DOHH2 (cell line): ENCODE measurements at regions not wholly inside any gene's neighbourhood (a gene's known extent, or its start where the extent isn't known, plus 50 kb on each side); places are given as distances from the start of the nearest gene placed in this dataset.

ENCODE experiments used
- H3F3A ChIP-seq: fragments of 200-600 bp; sonication (generic), shearing (Covaris generic); 2 replicates; pipeline ENCODE4 v1.6.0; 2016; ENCODE audit warnings: antibody characterized with exemption, mild to moderate bottlenecking; ENCODE audit not compliant: control insufficient read depth, insufficient read depth
- H3K27ac ChIP-seq: fragments of 200-600 bp; sonication (generic); 2 replicates; pipeline ENCODE4 v1.5.1; 2014; ENCODE audit warnings: low read depth, mild to moderate bottlenecking, low read length, moderate library complexity
- H3K27me3 ChIP-seq: fragments of 200-600 bp; sonication (generic); 2 replicates; pipeline ENCODE4 v1.6.1; 2014; ENCODE audit warnings: mild to moderate bottlenecking, low read length, mixed read lengths; ENCODE audit not compliant: control insufficient read depth
- H3K36me3 ChIP-seq: fragments of 200-600 bp; sonication (generic); 2 replicates; pipeline ENCODE4 v1.6.1; 2014; ENCODE audit warnings: mild to moderate bottlenecking, low read length, moderate library complexity, mixed read lengths; ENCODE audit not compliant: control insufficient read depth
- H3K4me1 ChIP-seq: fragments of 200-600 bp; sonication (generic); 2 replicates; pipeline ENCODE4 v1.6.1; 2014; ENCODE audit warnings: mild to moderate bottlenecking, low read length, mixed read lengths; ENCODE audit not compliant: control insufficient read depth
- H3K4me2 ChIP-seq: fragments of 200-600 bp; sonication (generic); 2 replicates; pipeline ENCODE4 v1.6.0; 2014; ENCODE audit warnings: mild to moderate bottlenecking, low read length, moderate library complexity
- H3K4me3 ChIP-seq: fragments of 200-600 bp; sonication (generic); 2 replicates; pipeline ENCODE4 v1.5.1; 2014; ENCODE audit warnings: mild to moderate bottlenecking, low read length, mixed read lengths
- H3K79me2 ChIP-seq: fragments of 200-600 bp; sonication (generic); 2 replicates; pipeline ENCODE4 v1.6.1; 2014; ENCODE audit warnings: mild to moderate bottlenecking, low read length, mixed read lengths; ENCODE audit not compliant: control insufficient read depth
- H3K9me2 ChIP-seq: fragments of 200-600 bp; sonication (generic); replicated peaks from 2 replicates; pipeline ENCODE4 v1.6.1; 2014; ENCODE audit warnings: mild to moderate bottlenecking, low read length, mixed read lengths; ENCODE audit not compliant: control insufficient read depth
- H3K9me3 ChIP-seq: fragments of 200-600 bp; sonication (generic); 2 replicates; pipeline ENCODE4 v1.6.1; 2014; ENCODE audit warnings: antibody characterized with exemption, low read length, mixed read lengths; ENCODE audit not compliant: control insufficient read depth, insufficient read depth
- H4K20me1 ChIP-seq: fragments of 200-600 bp; sonication (generic); 2 replicates; pipeline ENCODE4 v1.6.0; 2014; ENCODE audit warnings: low read depth, mild to moderate bottlenecking, antibody characterized with exemption, low read length, moderate library complexity; ENCODE audit not compliant: control insufficient read depth, insufficient read depth
- EZH2phosphoT487 ChIP-seq: fragments of 200-600 bp; sonication (generic); IDR thresholded peaks from 2 replicates; pipeline ENCODE4 v1.6.1; 2017; ENCODE audit warnings: borderline replicate concordance, mild to moderate bottlenecking, antibody characterized with exemption, low read length, moderate library complexity, mixed read lengths
- TF ChIP-seq, protein P1 (sequence below): fragments of 200-600 bp; sonication (generic); IDR thresholded peaks from one replicate; pipeline ENCODE4 v1.5.1; 2014; ENCODE audit warnings: antibody characterized with exemption, mild to moderate bottlenecking, low read depth, low read length; ENCODE audit not compliant: poor library complexity, severe bottlenecking

DNA sequence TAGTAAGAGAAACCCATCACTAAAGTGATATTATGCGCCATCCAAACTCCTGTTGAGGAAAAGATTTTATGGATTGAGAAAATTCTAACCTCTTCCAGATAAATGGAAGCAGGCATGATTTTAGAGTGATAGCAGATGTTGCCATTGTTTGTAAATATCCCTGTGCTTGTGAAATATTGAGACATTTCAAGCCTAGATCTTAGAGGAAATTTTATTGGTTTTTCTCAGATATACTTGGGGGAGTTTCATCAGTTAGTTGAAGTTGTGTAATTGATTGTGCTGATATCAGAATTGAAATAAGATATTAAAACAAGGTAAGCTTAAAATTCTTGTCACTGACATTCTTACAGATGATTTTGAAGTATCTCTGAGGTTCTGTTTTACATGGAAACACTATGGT, 390.9 kb upstream of the FANCL start:
- no peak overlapping the region for H3K4me3 ChIP-seq
- no peaks in the 10 kb centered on the region for H4K20me1 ChIP-seq
- no peaks in the 10 kb centered on the region for H3K4me1 ChIP-seq
- no peak for TF ChIP-seq EZH2phosphoT487
- TF ChIP-seq, protein P1, sequence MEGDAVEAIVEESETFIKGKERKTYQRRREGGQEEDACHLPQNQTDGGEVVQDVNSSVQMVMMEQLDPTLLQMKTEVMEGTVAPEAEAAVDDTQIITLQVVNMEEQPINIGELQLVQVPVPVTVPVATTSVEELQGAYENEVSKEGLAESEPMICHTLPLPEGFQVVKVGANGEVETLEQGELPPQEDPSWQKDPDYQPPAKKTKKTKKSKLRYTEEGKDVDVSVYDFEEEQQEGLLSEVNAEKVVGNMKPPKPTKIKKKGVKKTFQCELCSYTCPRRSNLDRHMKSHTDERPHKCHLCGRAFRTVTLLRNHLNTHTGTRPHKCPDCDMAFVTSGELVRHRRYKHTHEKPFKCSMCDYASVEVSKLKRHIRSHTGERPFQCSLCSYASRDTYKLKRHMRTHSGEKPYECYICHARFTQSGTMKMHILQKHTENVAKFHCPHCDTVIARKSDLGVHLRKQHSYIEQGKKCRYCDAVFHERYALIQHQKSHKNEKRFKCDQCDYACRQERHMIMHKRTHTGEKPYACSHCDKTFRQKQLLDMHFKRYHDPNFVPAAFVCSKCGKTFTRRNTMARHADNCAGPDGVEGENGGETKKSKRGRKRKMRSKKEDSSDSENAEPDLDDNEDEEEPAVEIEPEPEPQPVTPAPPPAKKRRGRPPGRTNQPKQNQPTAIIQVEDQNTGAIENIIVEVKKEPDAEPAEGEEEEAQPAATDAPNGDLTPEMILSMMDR, result no peak
- no peaks in the 10 kb centered on the region for H3K9me3 ChIP-seq
- no peaks in the 10 kb centered on the region for H3K36me3 ChIP-seq
- H3K27me3 ChIP-seq, result no peaks in the 10 kb centered on the region
- H3F3A ChIP-seq, result no peaks in the 10 kb centered on the region
- H3K9me2 ChIP-seq, result no peaks in the 10 kb centered on the region
- no peak overlapping the region for H3K27ac ChIP-seq
- H3K4me2 ChIP-seq, result no peak overlapping the region
- H3K79me2 ChIP-seq, result no peaks in the 10 kb centered on the region

DNA sequence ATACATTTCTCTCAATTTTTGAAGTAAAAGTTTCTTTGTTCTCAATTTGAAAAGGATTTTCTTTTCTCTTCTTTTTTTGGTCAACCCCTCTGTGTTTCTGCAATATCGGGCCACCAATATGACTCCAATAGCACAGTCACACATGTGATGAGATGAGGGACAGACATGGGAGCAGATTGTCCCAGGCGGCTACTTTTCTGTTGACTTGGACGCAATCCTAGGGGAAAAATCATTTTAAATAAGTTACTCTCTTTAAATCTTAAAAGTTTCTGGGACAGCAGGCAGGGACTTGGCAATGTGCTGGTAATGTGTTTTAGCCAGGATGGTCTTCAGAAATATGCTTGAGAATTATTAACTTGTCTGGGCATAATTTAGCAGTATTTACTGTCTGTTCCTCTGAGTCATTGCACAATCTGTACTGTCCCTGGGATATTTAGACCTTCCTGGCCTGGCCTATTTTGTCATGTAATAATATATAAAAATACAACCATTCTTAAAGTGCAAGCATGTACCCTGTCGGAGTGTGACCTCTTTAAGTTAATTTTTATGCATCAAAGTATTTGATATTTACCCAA, 388.5 kb upstream of the FANCL start:
- no peaks in the 10 kb centered on the region for H3K36me3 ChIP-seq
- H3K27ac ChIP-seq, result no peak overlapping the region
- no peaks in the 10 kb centered on the region for H3K27me3 ChIP-seq
- H3K9me2 ChIP-seq, result no peaks in the 10 kb centered on the region
- H3K4me3 ChIP-seq, result no peak overlapping the region
- H3K4me2 ChIP-seq, result no peak overlapping the region
- H3K9me3 ChIP-seq, result no peaks in the 10 kb centered on the region
- H4K20me1 ChIP-seq, result no peaks in the 10 kb centered on the region
- H3K4me1 ChIP-seq, result no peaks in the 10 kb centered on the region
- no peaks in the 10 kb centered on the region for H3K79me2 ChIP-seq
- TF ChIP-seq, protein P1, result no peak
- TF ChIP-seq EZH2phosphoT487, result no peak
- no peaks in the 10 kb centered on the region for H3F3A ChIP-seq

DNA sequence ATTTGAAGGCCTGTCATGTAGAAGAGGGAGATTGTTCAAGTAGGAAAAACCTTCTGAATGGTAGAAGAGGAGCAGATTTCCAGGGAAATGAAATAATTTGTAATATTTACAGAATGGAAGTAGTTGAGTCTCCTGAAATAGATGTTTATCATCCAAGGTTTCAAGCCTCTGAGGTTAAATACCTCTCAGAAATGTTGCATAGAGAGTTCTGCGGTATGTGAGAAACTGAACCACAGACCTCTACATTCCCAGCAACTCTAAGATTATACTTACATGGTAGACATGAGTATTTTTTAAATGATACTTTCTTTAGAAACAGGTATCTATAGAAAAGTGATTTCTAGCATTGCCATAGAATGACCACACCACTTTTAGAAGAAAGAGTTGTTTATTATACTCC, 379.8 kb upstream of the FANCL start:
- Histone ChIP-seq H3K27ac (no peak overlapping the region), H3K27me3 (peaks cover 2% of the 10 kb centered on the region; the same call in 1 of the 2 replicates), H3F3A (no peaks in the 10 kb centered on the region), H3K4me1 (no peaks in the 10 kb centered on the region), H3K79me2 (no peaks in the 10 kb centered on the region), H3K9me3 (no peaks in the 10 kb centered on the region), H4K20me1 (no peaks in the 10 kb centered on the region), H3K4me3 (no peak overlapping the region), H3K9me2 (no peaks in the 10 kb centered on the region), H3K36me3 (no peaks in the 10 kb centered on the region), H3K4me2 (no peak overlapping the region)
- TF ChIP-seq, protein P1, result no peak
- no peak for TF ChIP-seq EZH2phosphoT487
